ENCODE measurements at regions not wholly inside any gene's neighbourhood (a gene's known extent, or its start where the extent isn't known, plus 50 kb on each side); places are given as distances from the start of the nearest gene placed in this dataset.

- H3K36me3 ChIP-seq (ENCODE audit: insufficient read depth, low read length) = no peaks in the 10 kb centered on the region
- no peaks in the 10 kb centered on the region for H3K9me2 ChIP-seq (ENCODE audit: insufficient read depth, low read length)
- TF ChIP-seq, protein P1, sequence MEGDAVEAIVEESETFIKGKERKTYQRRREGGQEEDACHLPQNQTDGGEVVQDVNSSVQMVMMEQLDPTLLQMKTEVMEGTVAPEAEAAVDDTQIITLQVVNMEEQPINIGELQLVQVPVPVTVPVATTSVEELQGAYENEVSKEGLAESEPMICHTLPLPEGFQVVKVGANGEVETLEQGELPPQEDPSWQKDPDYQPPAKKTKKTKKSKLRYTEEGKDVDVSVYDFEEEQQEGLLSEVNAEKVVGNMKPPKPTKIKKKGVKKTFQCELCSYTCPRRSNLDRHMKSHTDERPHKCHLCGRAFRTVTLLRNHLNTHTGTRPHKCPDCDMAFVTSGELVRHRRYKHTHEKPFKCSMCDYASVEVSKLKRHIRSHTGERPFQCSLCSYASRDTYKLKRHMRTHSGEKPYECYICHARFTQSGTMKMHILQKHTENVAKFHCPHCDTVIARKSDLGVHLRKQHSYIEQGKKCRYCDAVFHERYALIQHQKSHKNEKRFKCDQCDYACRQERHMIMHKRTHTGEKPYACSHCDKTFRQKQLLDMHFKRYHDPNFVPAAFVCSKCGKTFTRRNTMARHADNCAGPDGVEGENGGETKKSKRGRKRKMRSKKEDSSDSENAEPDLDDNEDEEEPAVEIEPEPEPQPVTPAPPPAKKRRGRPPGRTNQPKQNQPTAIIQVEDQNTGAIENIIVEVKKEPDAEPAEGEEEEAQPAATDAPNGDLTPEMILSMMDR (conservative IDR thresholded peaks at IDR 0.05; ENCODE audit: low read length) = no peak
- no peak for TF ChIP-seq EZH2phosphoT487 (IDR thresholded peaks at IDR 0.05; ENCODE audit: borderline replicate concordance, low read depth, low read length)
- no peak overlapping the region for H3K27ac ChIP-seq (ENCODE audit: low read depth, low read length, poor library complexity, severe bottlenecking)
- H3K79me2 ChIP-seq (ENCODE audit: insufficient read depth, low read depth, low read length) = no peaks in the 10 kb centered on the region
- ChIA-PET POLR2A (no interaction called here), CTCF (ENCODE audit: unreplicated experiment) (no interaction called here)
- H3K4me1 ChIP-seq (ENCODE audit: insufficient read depth, low read length, poor library complexity, severe bottlenecking) = no peaks in the 10 kb centered on the region
- intact Hi-C loops (cut with micrococcal nuclease; ENCODE audit: unreplicated experiment) = no loop called here
- no TSS peak for BruUV-seq (replicated peaks)
- no peak for DNase-seq (ENCODE audit: low spot score)
- no peak overlapping the region for H3K4me3 ChIP-seq (ENCODE audit: low read depth, low read length, poor library complexity, severe bottlenecking)
- H2AFZ ChIP-seq (ENCODE audit: low read length) = no peak overlapping the region
- no peaks in the 10 kb centered on the region for H3K9me3 ChIP-seq (ENCODE audit: low read length)
- H4K20me1 ChIP-seq (ENCODE audit: insufficient read depth, low read length) = no peaks in the 10 kb centered on the region
- no peak overlapping the region for H3K4me2 ChIP-seq (ENCODE audit: low read length)
Measured at GRCh38 chr5:166977911-166978422, 1313.5 kb upstream of the WWC1 start.

GRCh38 chr5:166979307-166979895, 1312.0 kb upstream of the WWC1 start:
- Histone ChIP-seq H3K79me2 (ENCODE audit: insufficient read depth, low read depth, low read length) (no peaks in the 10 kb centered on the region), H3K9me3 (ENCODE audit: low read length) (no peaks in the 10 kb centered on the region), H3K4me1 (ENCODE audit: insufficient read depth, low read length, poor library complexity, severe bottlenecking) (no peaks in the 10 kb centered on the region), H3K36me3 (ENCODE audit: insufficient read depth, low read length) (no peaks in the 10 kb centered on the region), H3K4me2 (ENCODE audit: low read length) (no peak overlapping the region), H2AFZ (ENCODE audit: low read length) (no peak overlapping the region), H3K27ac (ENCODE audit: low read depth, low read length, poor library complexity, severe bottlenecking) (no peak overlapping the region), H3K9me2 (ENCODE audit: insufficient read depth, low read length) (no peaks in the 10 kb centered on the region), H4K20me1 (ENCODE audit: insufficient read depth, low read length) (no peaks in the 10 kb centered on the region), H3K4me3 (ENCODE audit: low read depth, low read length, poor library complexity, severe bottlenecking) (no peak overlapping the region)
- POLR2A ChIA-PET = no interaction called here
- BruUV-seq (replicated peaks) = no TSS peak
- TF ChIP-seq, protein P1 (conservative IDR thresholded peaks at IDR 0.05; ENCODE audit: low read length) = no peak
- TF ChIP-seq EZH2phosphoT487 (IDR thresholded peaks at IDR 0.05; ENCODE audit: borderline replicate concordance, low read depth, low read length) = no peak
- intact Hi-C loops (cut with micrococcal nuclease; ENCODE audit: unreplicated experiment) = no loop called here
- no peak for DNase-seq (ENCODE audit: low spot score)
- CTCF ChIA-PET (ENCODE audit: unreplicated experiment) = no interaction called here

DNA sequence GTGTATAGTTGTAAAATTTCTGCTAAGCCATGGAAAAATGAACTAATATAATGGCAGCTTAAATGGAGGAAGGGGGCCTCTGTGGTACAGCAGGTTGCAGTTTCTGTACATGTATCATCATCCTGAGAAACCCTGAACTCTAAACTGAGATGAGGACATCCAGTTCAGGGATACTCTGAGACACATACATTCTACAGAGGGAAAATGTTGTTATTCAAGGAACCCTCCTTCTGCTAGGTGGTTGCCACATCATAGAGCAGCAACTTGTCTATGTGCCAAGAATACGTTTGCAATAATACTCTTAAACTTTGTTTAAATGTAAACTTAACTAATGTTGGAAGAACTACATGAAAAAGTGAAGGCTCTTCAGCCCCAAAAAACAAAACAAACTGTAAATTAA, 1310.8 kb upstream of the WWC1 start:
- intact Hi-C loops (cut with micrococcal nuclease; ENCODE audit: unreplicated experiment) = no loop called here
- DNase-seq (ENCODE audit: low spot score) = no peak
- Histone ChIP-seq H3K79me2 (ENCODE audit: insufficient read depth, low read depth, low read length) (no peaks in the 10 kb centered on the region), H2AFZ (ENCODE audit: low read length) (no peak overlapping the region), H3K27ac (ENCODE audit: low read depth, low read length, poor library complexity, severe bottlenecking) (no peak overlapping the region), H3K4me1 (ENCODE audit: insufficient read depth, low read length, poor library complexity, severe bottlenecking) (no peaks in the 10 kb centered on the region), H3K9me2 (ENCODE audit: insufficient read depth, low read length) (no peaks in the 10 kb centered on the region), H3K4me3 (ENCODE audit: low read depth, low read length, poor library complexity, severe bottlenecking) (no peak overlapping the region), H3K36me3 (ENCODE audit: insufficient read depth, low read length) (no peaks in the 10 kb centered on the region), H3K4me2 (ENCODE audit: low read length) (no peak overlapping the region), H3K9me3 (ENCODE audit: low read length) (no peaks in the 10 kb centered on the region), H4K20me1 (ENCODE audit: insufficient read depth, low read length) (no peaks in the 10 kb centered on the region)
- ChIA-PET POLR2A (no interaction called here), CTCF (ENCODE audit: unreplicated experiment) (no interaction called here)
- TF ChIP-seq, protein P1 (conservative IDR thresholded peaks at IDR 0.05; ENCODE audit: low read length) = no peak
- TF ChIP-seq EZH2phosphoT487 (IDR thresholded peaks at IDR 0.05; ENCODE audit: borderline replicate concordance, low read depth, low read length) = no peak
- no TSS peak for BruUV-seq (replicated peaks)
